HG03520 (cell line): ENCODE measurements at regions not wholly inside any gene's neighbourhood (a gene's known extent, or its start where the extent isn't known, plus 50 kb on each side); places are given as distances from the start of the nearest gene placed in this dataset.

Experiments
- ATAC-seq: cut with Tn5 transposase; IDR thresholded peaks from one replicate; pipeline ENCODE4 v1.9.1; 2021; ENCODE audit warnings: mild to moderate bottlenecking, moderate library complexity; ENCODE audit not compliant: unreplicated experiment

GRCh38 chr11:130582981-130583380 lies 134.5 kb downstream of the ADAMTS15 start:
- no peak for ATAC-seq

- ATAC-seq, result no peak
Observed at GRCh38 chr11:130583801-130584211, 135.4 kb downstream of the ADAMTS15 start.

- ATAC-seq, result no peak
Observed at GRCh38 chr11:130585545-130585944, 137.1 kb downstream of the ADAMTS15 start.

- ATAC-seq, result no peak
Observed at GRCh38 chr11:130587658-130588057, 139.2 kb downstream of the ADAMTS15 start.

- ATAC-seq, result no peak
Observed at GRCh38 chr11:130588471-130588870, 140.0 kb downstream of the ADAMTS15 start.

GRCh38 chr11:130592056-130592455 lies 143.6 kb downstream of the ADAMTS15 start:
- no peak for ATAC-seq

GRCh38 chr11:130593064-130593463 lies 144.6 kb downstream of the ADAMTS15 start:
- no peak for ATAC-seq

GRCh38 chr11:130598433-130598832 lies 150.0 kb downstream of the ADAMTS15 start:
- no peak for ATAC-seq

- ATAC-seq, result no peak
Observed at GRCh38 chr11:130599073-130599654, 150.7 kb downstream of the ADAMTS15 start.

GRCh38 chr11:130600139-130600538 lies 151.7 kb downstream of the ADAMTS15 start:
- ATAC-seq, result no peak

- ATAC-seq, result no peak
Observed at GRCh38 chr11:130600616-130601015, 152.2 kb downstream of the ADAMTS15 start.

GRCh38 chr11:130601141-130601540 lies 152.7 kb downstream of the ADAMTS15 start:
- no peak for ATAC-seq

GRCh38 chr11:130601764-130602460 lies 153.5 kb downstream of the ADAMTS15 start:
- ATAC-seq, result no peak

- ATAC-seq, result no peak
Observed at GRCh38 chr11:130602641-130603334, 154.3 kb downstream of the ADAMTS15 start.

GRCh38 chr11:130603335-130603906 lies 155.0 kb downstream of the ADAMTS15 start:
- ATAC-seq, result no peak

GRCh38 chr11:130604606-130605005 lies 156.2 kb downstream of the ADAMTS15 start:
- ATAC-seq, result no peak

- no peak for ATAC-seq
Observed at GRCh38 chr11:130606178-130606577, 157.7 kb downstream of the ADAMTS15 start.

GRCh38 chr11:130606781-130607511 lies 158.5 kb downstream of the ADAMTS15 start:
- ATAC-seq, result no peak

- ATAC-seq, result no peak
Observed at GRCh38 chr11:130608287-130608686, 159.8 kb downstream of the ADAMTS15 start.

GRCh38 chr11:130609121-130610035 lies 160.9 kb downstream of the ADAMTS15 start:
- ATAC-seq, result no peak
